Activated CD8-positive, alpha-beta T cell treated with anti-CD3 and anti-CD28 coated beads for 36 hours (primary cell): ENCODE measurements at regions not wholly inside any gene's neighbourhood (a gene's known extent, or its start where the extent isn't known, plus 50 kb on each side); places are given as distances from the start of the nearest gene placed in this dataset.

Experiments
- ATAC-seq: fragments of 200-7000 bp; cut with Tn5 transposase; one replicate; pipeline ENCODE4 v1.10.0; 2021; ENCODE audit warnings: mild to moderate bottlenecking, moderate library complexity
- CTCF ChIA-PET: fragments of 350-600 bp; sonication (Branson Sonifier 250); formaldehyde crosslinking; loops from one replicate; lab custom pipeline; 2021; ENCODE audit warnings: antibody characterized with exemption; lab: Charles Lee
- POLR2A ChIA-PET: fragments of 350-600 bp; sonication (Branson Sonifier 250); formaldehyde crosslinking; loops from one replicate; lab custom pipeline; 2021; ENCODE audit warnings: antibody characterized with exemption; lab: Charles Lee
- DNase-seq: peaks from one replicate; pipeline ENCODE4 v3.0.0-alpha.2; 2020
- H3K27ac Mint-ChIP-seq: one replicate; pipeline ENCODE4 v1.8.0; 2021; ENCODE audit warnings: mild to moderate bottlenecking, mixed read lengths
- H3K27me3 Mint-ChIP-seq: one replicate; pipeline ENCODE4 v1.8.0; 2021; ENCODE audit warnings: mixed read lengths
- H3K36me3 Mint-ChIP-seq: one replicate; pipeline ENCODE4 v1.8.0; 2021; ENCODE audit warnings: low read depth, mixed read lengths
- H3K4me1 Mint-ChIP-seq: one replicate; pipeline ENCODE4 v1.8.0; 2021; ENCODE audit warnings: low read depth, mixed read lengths
- H3K4me3 Mint-ChIP-seq: one replicate; pipeline ENCODE4 v1.8.0; 2021; ENCODE audit warnings: mild to moderate bottlenecking, moderate library complexity, mixed read lengths
- H3K9me3 Mint-ChIP-seq: one replicate; pipeline ENCODE4 v1.8.0; 2021; ENCODE audit warnings: mixed read lengths
- CTCF ChIP-seq: fragments of 200-600 bp; IDR thresholded peaks from one replicate; pipeline ENCODE4 v1.8.0; 2022; ENCODE audit warnings: antibody characterized with exemption, mild to moderate bottlenecking
- intact Hi-C: fragments of 100-400 bp; cut with micrococcal nuclease; formaldehyde crosslinking; loops from one replicate; pipeline ENCODE4 v1.10.0; 2022

- intact Hi-C loops = no loop called here
- Mint-ChIP-seq H3K9me3 (peaks cover 8% of the 10 kb centered on the region), H3K4me1 (no peaks in the 10 kb centered on the region), H3K36me3 (no peaks in the 10 kb centered on the region), H3K4me3 (no peak overlapping the region), H3K27ac (no peak overlapping the region), H3K27me3 (no peaks in the 10 kb centered on the region)
- ATAC-seq (no peak), DNase-seq (no peak)
- ChIA-PET CTCF (no interaction called here), POLR2A (no interaction called here)
- no peak for TF ChIP-seq CTCF
These were observed 910.5 kb upstream of the CHORDC1 start for GRCh38 chr11:91133361-91133760.

GRCh38 chr11:91129596-91129995 is 906.7 kb upstream of the CHORDC1 start:
- no peaks in the 10 kb centered on the region for H3K36me3 Mint-ChIP-seq
- POLR2A ChIA-PET = interaction anchor here (0.7 kb wide), 1 partner anchor 138 kb away, joined by 3 read pairs; no protein-coding TSS in a partner anchor
- TF ChIP-seq CTCF = no peak

GRCh38 chr11:91124363-91124762 is 901.5 kb upstream of the CHORDC1 start:
- Mint-ChIP-seq H3K4me3 (no peak overlapping the region), H3K27me3 (no peaks in the 10 kb centered on the region), H3K27ac (no peak overlapping the region), H3K9me3 (peaks cover 8% of the 10 kb centered on the region), H3K36me3 (no peaks in the 10 kb centered on the region), H3K4me1 (no peaks in the 10 kb centered on the region)
- no peak for DNase-seq
- intact Hi-C loops = no loop called here
- no peak for TF ChIP-seq CTCF
- ChIA-PET CTCF (no interaction called here), POLR2A (no interaction called here)
- no peak for ATAC-seq

More at GRCh38 chr11:91129596-91129995, 906.7 kb upstream of the CHORDC1 start:
- Mint-ChIP-seq H3K4me3 (no peak overlapping the region), H3K9me3 (peaks cover 5% of the 10 kb centered on the region), H3K27me3 (no peaks in the 10 kb centered on the region), H3K4me1 (no peaks in the 10 kb centered on the region), H3K27ac (no peak overlapping the region)
- no peak for ATAC-seq
- DNase-seq = no peak
- intact Hi-C loops = no loop called here
- CTCF ChIA-PET = no interaction called here

- H3K4me1 Mint-ChIP-seq = no peaks in the 10 kb centered on the region
- ChIA-PET CTCF (no interaction called here), POLR2A (no interaction called here)
- DNase-seq = no peak
- no peak for TF ChIP-seq CTCF
- no peaks in the 10 kb centered on the region for H3K27me3 Mint-ChIP-seq
- H3K36me3 Mint-ChIP-seq = no peaks in the 10 kb centered on the region
- H3K4me3 Mint-ChIP-seq = no peak overlapping the region
- H3K27ac Mint-ChIP-seq = no peak overlapping the region
- peaks cover 10% of the 10 kb centered on the region for H3K9me3 Mint-ChIP-seq
- no peak for ATAC-seq
- intact Hi-C loops = no loop called here
These were observed 892.3 kb upstream of the CHORDC1 start for GRCh38 chr11:91115116-91115515.

GRCh38 chr11:91104237-91104636 is 881.4 kb upstream of the CHORDC1 start:
- H3K36me3 Mint-ChIP-seq = no peaks in the 10 kb centered on the region
- DNase-seq (no peak), ATAC-seq (no peak)
- H3K27me3 Mint-ChIP-seq = no peaks in the 10 kb centered on the region
- ChIA-PET POLR2A (no interaction called here), CTCF (no interaction called here)
- no peaks in the 10 kb centered on the region for H3K4me1 Mint-ChIP-seq
- no peak overlapping the region for H3K27ac Mint-ChIP-seq
- intact Hi-C loops = no loop called here
- TF ChIP-seq CTCF = no peak
- H3K4me3 Mint-ChIP-seq = no peak overlapping the region
- no peaks in the 10 kb centered on the region for H3K9me3 Mint-ChIP-seq
